Breast epithelium (tissue), 4 donors: ENCODE measurements at regions not wholly inside any gene's neighbourhood (a gene's known extent, or its start where the extent isn't known, plus 50 kb on each side); places are given as distances from the start of the nearest gene placed in this dataset.
"Not testable (repeated sequence)": the region's sequence is repeated elsewhere in the genome, so short reads cannot be mapped to it uniquely, and the experiment has no call there.

ENCODE experiments used
- DNase-seq, 2 donors: peaks; one replicate each; pipeline ENCODE4 v3.0.0-alpha.2; 2019; ENCODE audit warnings: low spot score in 2 of 2
- H3K27ac ChIP-seq, 2 donors: fragments of 200-600 bp; sonication (generic) in 1 of 2; one replicate each; pipeline ENCODE4 v1.5.1; 2016 to 2019; ENCODE audit warnings: mild to moderate bottlenecking in 1 of 2
- H3K27me3 ChIP-seq, 2 donors: fragments of 200-600 bp; sonication (generic) in 1 of 2; one replicate each; pipeline versions ENCODE4 v1.5.1 to v1.6.0; 2017 to 2019; ENCODE audit warnings: control low read depth in 1 of 2, mild to moderate bottlenecking in 1 of 2
- H3K36me3 ChIP-seq: fragments of 200-600 bp; one replicate; pipeline ENCODE4 v1.5.1; 2019
- H3K4me1 ChIP-seq, 2 donors: fragments of 200-600 bp; sonication (generic); one replicate each; pipeline ENCODE4 v1.5.1; 2016 to 2019; ENCODE audit warnings: control low read depth in 1 of 2
- H3K4me3 ChIP-seq, 3 donors: fragments of 200-600 bp; sonication (generic); 1 replicate in 2 of 3; 2 replicates in 1 of 3; pipeline ENCODE4 v1.5.1; 2016 to 2019; ENCODE audit warnings: mild to moderate bottlenecking in 3 of 3, moderate library complexity in 2 of 3
- H3K9me3 ChIP-seq, 2 donors: fragments of 200-600 bp; sonication (generic) in 1 of 2; one replicate each; pipeline ENCODE4 v1.5.1; 2016 to 2019; ENCODE audit warnings: control low read depth in 1 of 2
- POLR2A ChIP-seq: fragments of 450-650 bp; IDR thresholded peaks from one replicate; pipeline ENCODE4 v1.6.1; 2016; ENCODE audit warnings: antibody characterized with exemption, mild to moderate bottlenecking, moderate library complexity
- POLR2AphosphoS5 ChIP-seq, 3 donors: sonication (generic); formaldehyde crosslinking; IDR thresholded peaks; one replicate each; pipeline ENCODE4 v1.6.1; 2017; ENCODE audit warnings: antibody characterized with exemption in 3 of 3
- intact Hi-C: fragments of 100-400 bp; cut with DNase I; formaldehyde crosslinking; loops from one replicate; pipeline ENCODE4 v1.15.1; 2023; ENCODE audit warnings: low total_unique reads
- TF ChIP-seq, protein P1 (sequence below), 3 donors: fragments of 450-650 bp; IDR thresholded peaks; one replicate each; pipeline ENCODE4 v1.5.1; 2016 to 2017; ENCODE audit warnings: antibody characterized with exemption in 3 of 3, mild to moderate bottlenecking in 3 of 3, moderate library complexity in 3 of 3

DNA sequence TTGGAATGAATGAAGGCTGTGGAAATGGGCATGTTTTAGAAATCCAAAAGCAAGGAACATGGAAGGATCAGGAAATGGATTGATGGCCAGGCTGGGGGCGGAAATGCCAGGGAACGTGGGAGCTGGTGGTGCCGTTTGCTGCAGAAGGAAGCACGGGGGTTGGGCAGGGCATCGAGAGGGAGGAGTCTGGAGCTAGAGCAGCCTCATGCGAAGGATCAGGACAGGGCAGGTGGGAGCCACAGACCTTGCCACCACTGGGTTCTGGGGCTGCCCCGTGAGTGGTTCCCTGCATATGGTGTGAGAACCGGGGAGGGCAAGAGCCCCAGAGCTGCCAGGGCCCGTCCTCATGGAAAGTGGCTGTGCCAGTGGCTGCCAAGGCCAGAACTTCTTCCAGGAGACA lies 193.8 kb upstream of the ZNF32 start:
- Histone ChIP-seq H3K27ac (peak overlapping the region; percentile 59 to 87), H3K4me1 (no peaks in the 10 kb centered on the region), H3K4me3 (no peak overlapping the region), H3K27me3 (no peaks in the 10 kb centered on the region), H3K9me3 (no peaks in the 10 kb centered on the region), H3K36me3 (no peaks in the 10 kb centered on the region)
- no peak for DNase-seq
- TF ChIP-seq POLR2AphosphoS5 (IDR thresholded peaks at IDR 0.05) (no peak), POLR2A (no peak)
- TF ChIP-seq, protein P1, sequence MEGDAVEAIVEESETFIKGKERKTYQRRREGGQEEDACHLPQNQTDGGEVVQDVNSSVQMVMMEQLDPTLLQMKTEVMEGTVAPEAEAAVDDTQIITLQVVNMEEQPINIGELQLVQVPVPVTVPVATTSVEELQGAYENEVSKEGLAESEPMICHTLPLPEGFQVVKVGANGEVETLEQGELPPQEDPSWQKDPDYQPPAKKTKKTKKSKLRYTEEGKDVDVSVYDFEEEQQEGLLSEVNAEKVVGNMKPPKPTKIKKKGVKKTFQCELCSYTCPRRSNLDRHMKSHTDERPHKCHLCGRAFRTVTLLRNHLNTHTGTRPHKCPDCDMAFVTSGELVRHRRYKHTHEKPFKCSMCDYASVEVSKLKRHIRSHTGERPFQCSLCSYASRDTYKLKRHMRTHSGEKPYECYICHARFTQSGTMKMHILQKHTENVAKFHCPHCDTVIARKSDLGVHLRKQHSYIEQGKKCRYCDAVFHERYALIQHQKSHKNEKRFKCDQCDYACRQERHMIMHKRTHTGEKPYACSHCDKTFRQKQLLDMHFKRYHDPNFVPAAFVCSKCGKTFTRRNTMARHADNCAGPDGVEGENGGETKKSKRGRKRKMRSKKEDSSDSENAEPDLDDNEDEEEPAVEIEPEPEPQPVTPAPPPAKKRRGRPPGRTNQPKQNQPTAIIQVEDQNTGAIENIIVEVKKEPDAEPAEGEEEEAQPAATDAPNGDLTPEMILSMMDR (IDR thresholded peaks at IDR 0.05): no peak
- intact Hi-C loops: no loop called here

DNA sequence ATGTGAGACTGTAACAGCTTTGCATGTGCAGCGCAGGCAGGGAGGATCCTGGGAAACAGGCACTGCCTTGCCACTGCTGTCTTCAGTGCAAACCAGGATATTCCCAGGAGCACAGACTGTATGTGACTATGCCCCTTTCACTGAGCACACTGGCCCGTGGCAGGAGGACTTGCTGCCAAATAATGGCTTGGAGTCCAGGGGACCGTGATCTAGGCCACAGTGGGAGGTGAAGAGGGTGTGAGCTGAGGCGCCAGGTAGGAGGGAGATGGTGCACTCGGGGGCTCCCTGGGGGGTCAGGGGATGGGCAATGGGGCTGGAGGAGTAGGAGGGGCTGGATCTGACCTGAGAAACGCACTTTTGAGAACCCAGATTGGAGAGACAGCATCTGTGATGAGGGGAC lies 193.4 kb upstream of the ZNF32 start:
- H3K4me1 ChIP-seq: no peaks in the 10 kb centered on the region
- H3K27me3 ChIP-seq: no peaks in the 10 kb centered on the region
- TF ChIP-seq, protein P1 (IDR thresholded peaks at IDR 0.05): no peak
- TF ChIP-seq POLR2A: no peak
- TF ChIP-seq POLR2AphosphoS5 (IDR thresholded peaks at IDR 0.05): no peak
- intact Hi-C loops: no loop called here
- DNase-seq: no peak
- no peak overlapping the region for H3K27ac ChIP-seq
- H3K4me3 ChIP-seq: no peak overlapping the region
- no peaks in the 10 kb centered on the region for H3K36me3 ChIP-seq
- H3K9me3 ChIP-seq: no peaks in the 10 kb centered on the region

DNA sequence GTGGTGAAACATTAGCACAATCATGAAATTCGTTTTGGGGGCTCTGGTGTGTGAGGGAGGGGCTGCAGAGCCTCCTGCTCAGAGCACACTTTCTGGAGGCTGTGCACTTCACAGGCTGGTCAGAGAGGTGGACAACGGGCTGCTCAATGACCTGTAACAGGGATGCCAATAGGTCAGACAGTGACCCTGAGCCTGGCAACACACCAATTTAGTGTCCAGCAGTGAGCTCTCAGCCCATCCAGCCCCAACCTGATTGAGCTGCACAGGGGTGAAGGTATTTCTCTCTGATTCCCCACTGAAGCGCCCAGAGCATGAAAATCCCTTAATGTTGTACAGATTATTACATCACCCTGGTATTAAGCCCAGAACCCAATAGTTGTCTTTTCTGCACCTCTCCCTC lies 191.3 kb upstream of the ZNF32 start:
- H3K4me3 ChIP-seq: no peak overlapping the region
- intact Hi-C loops: no loop called here
- H3K9me3 ChIP-seq: no peaks in the 10 kb centered on the region
- no peak for TF ChIP-seq POLR2A
- no peak for TF ChIP-seq POLR2AphosphoS5 (IDR thresholded peaks at IDR 0.05)
- TF ChIP-seq, protein P1 (IDR thresholded peaks at IDR 0.05): no peak
- DNase-seq: no peak
- no peak overlapping the region for H3K27ac ChIP-seq
- no peaks in the 10 kb centered on the region for H3K36me3 ChIP-seq
- H3K4me1 ChIP-seq: no peaks in the 10 kb centered on the region
- no peaks in the 10 kb centered on the region for H3K27me3 ChIP-seq

DNA sequence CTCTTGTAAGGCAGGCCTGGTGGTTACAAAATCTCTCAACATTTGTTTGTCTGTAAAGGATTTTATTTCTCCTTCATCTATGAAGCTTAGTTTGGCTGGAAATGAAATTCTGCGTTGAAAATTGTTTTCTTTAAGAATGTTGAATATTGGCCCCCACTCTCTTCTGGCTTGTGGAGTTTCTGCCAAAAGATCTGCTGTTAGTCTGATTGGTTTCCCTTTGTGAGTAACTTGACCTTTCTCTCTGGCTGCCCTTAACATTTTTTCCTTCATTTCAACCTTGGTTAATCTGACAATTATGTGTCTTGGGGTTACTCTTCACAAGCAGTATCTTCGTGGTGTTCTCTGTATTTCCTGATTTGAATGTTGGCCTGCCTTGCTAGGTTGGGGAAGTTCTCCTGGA lies 186.1 kb upstream of the ZNF32 start:
- DNase-seq, H3K27me3 ChIP-seq, H3K36me3 ChIP-seq, intact Hi-C loops, H3K4me3 ChIP-seq, H3K9me3 ChIP-seq, H3K27ac ChIP-seq, H3K4me1 ChIP-seq: not testable (repeated sequence)

DNA sequence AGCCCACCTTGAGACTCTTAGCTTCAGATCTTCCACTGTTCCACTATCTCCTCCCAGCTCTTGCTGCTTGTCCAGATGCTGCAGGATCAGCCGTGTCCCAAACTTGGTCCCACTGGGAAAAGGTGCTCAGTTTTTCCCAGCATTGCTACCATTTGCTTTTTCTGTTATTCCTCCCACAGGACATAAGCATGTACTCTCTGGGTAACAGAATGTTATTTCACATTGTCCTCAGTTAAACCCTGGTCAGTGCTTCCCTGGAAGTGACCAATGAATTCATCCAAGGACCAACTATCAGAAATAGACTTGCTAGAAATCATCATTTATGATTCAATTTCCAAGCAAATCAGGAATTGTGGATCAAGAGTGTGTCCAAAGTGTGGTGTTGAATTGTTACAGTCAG lies 179.2 kb upstream of the ZNF32 start:
- no peak for TF ChIP-seq POLR2AphosphoS5 (IDR thresholded peaks at IDR 0.05)
- TF ChIP-seq, protein P1 (IDR thresholded peaks at IDR 0.05): no peak
- no peak for TF ChIP-seq POLR2A
- DNase-seq: no peak
- intact Hi-C loops: no loop called here
- Histone ChIP-seq H3K27ac (no peak overlapping the region), H3K27me3 (no peaks in the 10 kb centered on the region), H3K4me1 (peaks cover 0 to 4% of the 10 kb centered on the region in 2 donors), H3K9me3 (no peaks in the 10 kb centered on the region), H3K4me3 (no peak overlapping the region), H3K36me3 (no peaks in the 10 kb centered on the region)

DNA sequence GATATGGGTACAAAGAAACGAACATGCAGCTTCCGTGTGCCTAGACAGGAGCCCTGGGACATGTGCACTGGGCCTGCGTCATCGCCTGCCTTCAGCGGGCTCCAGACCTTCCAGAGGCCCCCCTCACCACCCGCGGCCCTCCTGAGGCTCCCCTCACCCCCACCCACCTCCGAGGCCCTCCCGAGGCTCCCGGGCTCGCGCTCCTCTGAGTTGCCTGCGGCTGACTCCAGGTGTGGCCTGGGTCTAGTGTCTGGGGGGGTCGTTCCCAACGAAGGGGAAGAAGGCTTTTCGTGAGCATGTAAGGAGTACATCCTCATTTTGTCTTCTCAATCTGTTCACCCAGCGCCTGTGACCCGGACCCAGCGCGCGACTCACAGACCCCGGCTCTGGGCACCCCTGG lies 177.3 kb upstream of the ZNF32 start:
- intact Hi-C loops: no loop called here
- Histone ChIP-seq H3K4me1 (peaks cover 0 to 4% of the 10 kb centered on the region in 2 donors), H3K4me3 (no peak overlapping the region), H3K9me3 (no peaks in the 10 kb centered on the region), H3K27me3 (no peaks in the 10 kb centered on the region), H3K27ac (peak overlapping the region; percentile 85 to 88), H3K36me3 (no peaks in the 10 kb centered on the region)
- TF ChIP-seq POLR2A (no peak), POLR2AphosphoS5 (IDR thresholded peaks at IDR 0.05) (no peak)
- TF ChIP-seq, protein P1 (IDR thresholded peaks at IDR 0.05): no peak
- no peak for DNase-seq
